Activated B cell treated with CpG ODN at 0.5 μM for 24 hours (primary cell): ENCODE measurements at regions not wholly inside any gene's neighbourhood (a gene's known extent, or its start where the extent isn't known, plus 50 kb on each side); places are given as distances from the start of the nearest gene placed in this dataset.

Source experiments
- ATAC-seq: fragments of 200-7000 bp; cut with Tn5 transposase; one replicate; pipeline ENCODE4 v1.10.0; 2021; ENCODE audit warnings: low read depth, mild to moderate bottlenecking, moderate library complexity
- CTCF ChIA-PET: fragments of 350-600 bp; sonication (Branson Sonifier 250); formaldehyde crosslinking; loops from one replicate; lab custom pipeline; 2021; ENCODE audit warnings: antibody characterized with exemption; lab: Charles Lee
- POLR2A ChIA-PET: fragments of 350-600 bp; sonication (Branson Sonifier 250); formaldehyde crosslinking; loops from one replicate; lab custom pipeline; 2021; ENCODE audit warnings: antibody characterized with exemption; lab: Charles Lee
- DNase-seq: peaks from one replicate; pipeline ENCODE4 v3.0.0; 2022
- H3K27ac Mint-ChIP-seq: one replicate; pipeline ENCODE4 v1.8.0; 2020; ENCODE audit warnings: mixed read lengths
- H3K27me3 Mint-ChIP-seq: one replicate; pipeline ENCODE4 v1.8.0; 2021; ENCODE audit warnings: mixed read lengths
- H3K36me3 Mint-ChIP-seq: one replicate; pipeline ENCODE4 v1.8.0; 2021; ENCODE audit warnings: low read depth, mixed read lengths
- H3K4me1 Mint-ChIP-seq: one replicate; pipeline ENCODE4 v1.8.0; 2021; ENCODE audit warnings: mixed read lengths
- H3K4me3 Mint-ChIP-seq: one replicate; pipeline ENCODE4 v1.8.0; 2020; ENCODE audit warnings: mild to moderate bottlenecking, mixed read lengths
- H3K9me3 Mint-ChIP-seq: one replicate; pipeline ENCODE4 v1.8.0; 2020; ENCODE audit warnings: mixed read lengths
- intact Hi-C: fragments of 100-400 bp; cut with micrococcal nuclease; formaldehyde crosslinking; loops from one replicate; pipeline ENCODE4 v1.15.1; 2024
- TF ChIP-seq, protein P1 (sequence below): fragments of 200-600 bp; IDR thresholded peaks from one replicate; pipeline ENCODE4 v1.8.0; 2022; ENCODE audit warnings: antibody characterized with exemption, mild to moderate bottlenecking

DNA sequence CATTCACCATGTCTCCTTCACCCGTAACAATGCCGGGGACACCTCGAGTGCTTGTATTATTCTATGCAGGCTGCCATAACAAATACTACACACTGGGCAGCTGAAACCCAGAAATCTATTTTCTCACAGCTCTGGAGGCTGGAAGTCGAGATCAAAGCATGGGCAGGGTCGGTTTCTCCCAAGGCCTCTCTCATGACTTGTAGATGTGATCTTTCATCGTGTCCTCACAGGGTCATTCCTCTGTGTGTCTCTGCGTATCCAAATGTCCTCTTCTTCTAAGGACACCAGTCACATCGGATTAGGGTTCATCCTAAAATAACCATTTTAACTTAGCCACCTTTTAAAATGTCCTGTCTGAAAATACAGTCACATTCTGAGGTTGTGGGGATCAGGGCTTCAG, 303.5 kb downstream of the KLF6 start:
- ChIA-PET CTCF (no interaction called here), POLR2A (no interaction called here)
- no peak overlapping the region for H3K4me3 Mint-ChIP-seq
- intact Hi-C loops = loop anchor here (5.0 to 10.0 kb wide), 2 partner anchors 533 to 641 kb away; no protein-coding TSS in a partner anchor
- no peak for DNase-seq
- no peaks in the 10 kb centered on the region for H3K27me3 Mint-ChIP-seq
- TF ChIP-seq, protein P1, sequence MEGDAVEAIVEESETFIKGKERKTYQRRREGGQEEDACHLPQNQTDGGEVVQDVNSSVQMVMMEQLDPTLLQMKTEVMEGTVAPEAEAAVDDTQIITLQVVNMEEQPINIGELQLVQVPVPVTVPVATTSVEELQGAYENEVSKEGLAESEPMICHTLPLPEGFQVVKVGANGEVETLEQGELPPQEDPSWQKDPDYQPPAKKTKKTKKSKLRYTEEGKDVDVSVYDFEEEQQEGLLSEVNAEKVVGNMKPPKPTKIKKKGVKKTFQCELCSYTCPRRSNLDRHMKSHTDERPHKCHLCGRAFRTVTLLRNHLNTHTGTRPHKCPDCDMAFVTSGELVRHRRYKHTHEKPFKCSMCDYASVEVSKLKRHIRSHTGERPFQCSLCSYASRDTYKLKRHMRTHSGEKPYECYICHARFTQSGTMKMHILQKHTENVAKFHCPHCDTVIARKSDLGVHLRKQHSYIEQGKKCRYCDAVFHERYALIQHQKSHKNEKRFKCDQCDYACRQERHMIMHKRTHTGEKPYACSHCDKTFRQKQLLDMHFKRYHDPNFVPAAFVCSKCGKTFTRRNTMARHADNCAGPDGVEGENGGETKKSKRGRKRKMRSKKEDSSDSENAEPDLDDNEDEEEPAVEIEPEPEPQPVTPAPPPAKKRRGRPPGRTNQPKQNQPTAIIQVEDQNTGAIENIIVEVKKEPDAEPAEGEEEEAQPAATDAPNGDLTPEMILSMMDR = no peak
- no peaks in the 10 kb centered on the region for H3K9me3 Mint-ChIP-seq
- no peaks in the 10 kb centered on the region for H3K36me3 Mint-ChIP-seq
- peaks cover 59% of the 10 kb centered on the region for H3K4me1 Mint-ChIP-seq
- no peak overlapping the region for H3K27ac Mint-ChIP-seq
- ATAC-seq = no peak

- DNase-seq = no peak
- intact Hi-C loops = loop anchor here (5.0 to 10.0 kb wide), 2 partner anchors 534 to 641 kb away; no protein-coding TSS in a partner anchor
- TF ChIP-seq, protein P1 = no peak
- H3K27ac Mint-ChIP-seq = no peak overlapping the region
- ChIA-PET POLR2A (no interaction called here), CTCF (no interaction called here)
- no peak for ATAC-seq
- H3K9me3 Mint-ChIP-seq = no peaks in the 10 kb centered on the region
- H3K27me3 Mint-ChIP-seq = no peaks in the 10 kb centered on the region
- no peak overlapping the region for H3K4me3 Mint-ChIP-seq
- H3K4me1 Mint-ChIP-seq = peaks cover 54% of the 10 kb centered on the region
- H3K36me3 Mint-ChIP-seq = no peaks in the 10 kb centered on the region
Observed at GRCh38 chr10:3480990-3481315, 304.1 kb downstream of the KLF6 start.

GRCh38 chr10:3480281-3480989, 304.6 kb downstream of the KLF6 start:
- ChIA-PET POLR2A (no interaction called here), CTCF (no interaction called here)
- no peaks in the 10 kb centered on the region for H3K36me3 Mint-ChIP-seq
- TF ChIP-seq, protein P1 = no peak
- no peak for DNase-seq
- H3K27ac Mint-ChIP-seq = no peak overlapping the region
- intact Hi-C loops = loop anchor here (5.0 to 10.0 kb wide), 2 partner anchors 534 to 642 kb away; no protein-coding TSS in a partner anchor
- no peak for ATAC-seq
- no peaks in the 10 kb centered on the region for H3K27me3 Mint-ChIP-seq
- peaks cover 48% of the 10 kb centered on the region for H3K4me1 Mint-ChIP-seq
- no peaks in the 10 kb centered on the region for H3K9me3 Mint-ChIP-seq
- no peak overlapping the region for H3K4me3 Mint-ChIP-seq

DNA sequence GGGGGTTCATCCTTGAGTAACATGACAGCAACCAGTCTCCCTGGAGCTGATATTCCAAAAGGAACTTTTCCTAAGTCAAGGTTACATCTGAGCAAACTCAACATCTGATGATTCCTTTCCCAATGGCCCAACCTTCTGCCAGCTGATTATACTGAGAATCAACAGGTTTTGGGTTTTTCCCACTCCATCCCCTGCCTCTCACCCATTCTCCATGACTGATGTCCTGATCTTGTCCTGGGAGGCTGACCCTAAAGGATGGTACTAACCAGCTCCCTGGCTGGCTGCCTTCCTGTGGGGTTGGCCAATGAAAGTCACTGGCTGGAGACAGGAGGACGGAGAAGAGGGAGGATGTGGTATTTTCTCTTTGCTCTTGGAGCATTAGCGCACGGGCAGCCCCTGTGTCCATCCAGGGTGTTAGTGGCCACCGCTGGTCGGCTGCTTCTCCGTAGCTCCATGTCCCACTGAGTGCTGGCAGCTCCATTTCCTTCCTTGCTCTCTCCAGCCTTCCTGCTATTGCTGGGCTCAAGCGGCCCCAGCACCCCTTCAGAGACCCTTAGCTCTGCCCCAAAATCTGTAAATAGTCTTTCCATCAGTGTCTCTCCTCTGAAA, 306.2 kb upstream of the PITRM1 start:
- ChIA-PET POLR2A (no interaction called here), CTCF (no interaction called here)
- Mint-ChIP-seq H3K27ac (no peak overlapping the region), H3K4me3 (no peak overlapping the region), H3K36me3 (no peaks in the 10 kb centered on the region), H3K4me1 (peaks cover 32% of the 10 kb centered on the region), H3K9me3 (no peaks in the 10 kb centered on the region), H3K27me3 (no peaks in the 10 kb centered on the region)
- DNase-seq = no peak
- TF ChIP-seq, protein P1 = no peak
- ATAC-seq = no peak
- intact Hi-C loops = no loop called here

DNA sequence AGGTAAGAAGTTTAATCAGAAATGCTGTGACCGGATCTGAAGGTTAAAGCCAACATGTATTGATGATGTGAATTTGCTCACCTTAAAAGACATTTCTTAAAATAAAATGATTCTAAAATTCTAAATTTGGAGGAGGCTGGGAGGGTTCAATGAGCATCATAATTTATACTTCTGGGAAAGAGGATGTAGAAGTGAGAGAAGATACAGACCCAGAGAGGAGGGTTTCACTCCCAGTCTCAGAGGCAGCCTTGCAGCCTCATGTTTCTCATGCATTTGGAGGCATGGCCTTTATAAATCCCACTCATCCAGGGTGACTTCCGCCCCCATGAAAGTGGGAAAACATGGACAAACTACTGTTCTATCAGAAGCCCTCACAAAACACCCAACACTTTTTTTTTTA, 305.6 kb upstream of the PITRM1 start:
- CTCF ChIA-PET = no interaction called here

More for the DNA sequence above, 305.6 kb upstream of the PITRM1 start:
- ATAC-seq (peak; percentile 34), DNase-seq (no peak)
- Mint-ChIP-seq H3K36me3 (no peaks in the 10 kb centered on the region), H3K27ac (peak overlapping the region; percentile 8), H3K9me3 (no peaks in the 10 kb centered on the region), H3K27me3 (no peaks in the 10 kb centered on the region), H3K4me3 (no peak overlapping the region), H3K4me1 (peaks cover 27% of the 10 kb centered on the region)
- intact Hi-C loops = no loop called here
- POLR2A ChIA-PET = no interaction called here
- TF ChIP-seq, protein P1 = no peak
